GM19328 (cell line): ENCODE measurements at regions not wholly inside any gene's neighbourhood (a gene's known extent, or its start where the extent isn't known, plus 50 kb on each side); places are given as distances from the start of the nearest gene placed in this dataset.

Experiments
- ATAC-seq: cut with Tn5 transposase; IDR thresholded peaks from one replicate; pipeline ENCODE4 v1.9.1; 2021; ENCODE audit warnings: mild to moderate bottlenecking, moderate library complexity; ENCODE audit not compliant: unreplicated experiment

- no peak for ATAC-seq
Measured at GRCh38 chr10:109529258-109529657, 394.1 kb downstream of the XPNPEP1 start.

DNA sequence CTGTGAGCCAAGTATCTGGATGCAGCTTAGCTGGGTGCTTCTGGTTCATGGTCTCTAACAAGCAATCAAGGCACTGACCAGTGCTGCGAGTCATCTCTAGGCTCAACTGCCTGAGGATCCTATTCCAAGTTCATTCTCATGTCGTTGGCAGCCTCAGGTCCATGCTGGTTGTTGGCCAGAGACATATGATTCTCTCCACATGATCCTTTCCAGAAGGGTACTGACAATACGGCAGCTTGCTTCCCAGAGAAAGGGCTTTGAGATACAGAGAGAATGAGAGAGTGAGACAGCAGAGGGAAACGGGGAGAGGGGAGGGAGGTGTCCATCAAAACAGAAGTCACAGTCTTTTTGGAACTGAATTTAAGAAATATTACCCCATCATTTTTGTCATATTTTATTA is 405.6 kb downstream of the XPNPEP1 start:
- ATAC-seq = no peak

DNA sequence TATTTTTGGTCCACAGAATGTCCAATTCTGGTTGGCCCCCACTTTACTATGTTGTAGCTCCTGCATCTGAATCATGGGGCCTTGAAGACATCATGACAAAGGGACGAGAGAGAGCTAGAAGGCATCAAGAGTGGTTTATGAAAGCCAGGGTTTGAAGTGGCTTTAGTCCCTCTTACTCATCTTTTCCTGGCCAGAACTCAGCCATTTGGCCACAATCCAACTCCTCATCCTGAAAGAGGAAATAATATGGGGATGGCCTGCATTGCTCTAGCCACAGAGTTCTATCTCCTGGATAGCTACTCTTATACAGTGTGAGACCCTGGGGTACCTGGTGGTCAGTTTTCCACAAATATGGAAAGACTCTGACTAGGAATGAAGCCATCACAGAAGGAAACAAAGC is 418.9 kb downstream of the XPNPEP1 start:
- no peak for ATAC-seq

DNA sequence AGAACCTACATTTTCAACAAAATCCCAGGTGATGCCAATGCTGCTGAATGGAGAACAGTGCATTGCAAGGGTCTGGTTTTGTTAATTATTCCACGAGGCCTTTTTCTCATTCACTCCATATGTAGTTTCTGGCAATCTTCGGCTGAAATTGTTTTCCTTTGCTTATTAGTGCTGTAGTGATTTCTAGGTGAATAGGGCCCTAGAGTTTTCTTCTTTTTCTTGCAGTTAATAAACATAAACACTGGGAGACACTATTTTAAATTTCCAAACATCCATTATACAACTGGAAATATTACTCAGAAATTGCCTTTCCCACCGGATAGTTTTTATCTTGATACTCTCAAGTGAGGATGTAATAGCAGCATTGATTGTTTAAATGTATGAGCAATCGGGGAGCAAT is 435.6 kb downstream of the XPNPEP1 start:
- no peak for ATAC-seq

- no peak for ATAC-seq
Measured at GRCh38 chr10:109480836-109481235, 442.5 kb downstream of the XPNPEP1 start.

DNA sequence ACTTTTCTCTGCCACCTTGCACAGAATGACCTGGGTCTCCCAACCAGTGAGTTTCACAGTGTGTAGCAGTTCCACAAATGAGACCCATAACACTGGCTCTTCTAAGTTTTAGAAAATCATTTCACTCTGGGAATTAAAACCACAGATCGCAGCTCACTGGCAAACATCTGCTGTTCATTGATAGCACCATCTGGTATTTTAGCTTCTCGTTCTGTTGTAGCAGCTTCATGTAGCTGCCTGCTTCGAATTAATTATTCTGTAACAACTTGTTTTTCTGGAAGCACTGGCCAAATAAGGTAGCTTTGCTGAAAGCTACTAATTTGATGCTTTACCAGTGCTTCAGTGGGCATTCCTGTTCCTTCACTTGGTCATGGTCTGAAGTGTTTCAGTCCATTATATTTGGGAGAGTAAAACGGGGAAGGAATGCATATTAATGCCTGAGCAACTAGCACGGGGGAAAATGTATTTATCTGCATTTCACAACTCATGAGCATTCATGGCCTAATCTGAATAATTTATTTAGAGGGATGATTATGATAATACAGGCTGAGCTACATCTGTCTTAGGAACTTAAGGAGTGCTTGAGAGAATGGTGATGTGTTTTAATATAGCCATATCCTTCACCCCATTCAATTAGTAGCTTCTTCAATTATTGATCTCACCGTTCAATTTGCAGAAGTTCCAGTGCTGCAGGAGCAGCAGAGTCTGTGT is 447.4 kb downstream of the XPNPEP1 start:
- ATAC-seq = no peak

- ATAC-seq = no peak
Measured at GRCh38 chr10:109474812-109475211, 448.5 kb downstream of the XPNPEP1 start.

DNA sequence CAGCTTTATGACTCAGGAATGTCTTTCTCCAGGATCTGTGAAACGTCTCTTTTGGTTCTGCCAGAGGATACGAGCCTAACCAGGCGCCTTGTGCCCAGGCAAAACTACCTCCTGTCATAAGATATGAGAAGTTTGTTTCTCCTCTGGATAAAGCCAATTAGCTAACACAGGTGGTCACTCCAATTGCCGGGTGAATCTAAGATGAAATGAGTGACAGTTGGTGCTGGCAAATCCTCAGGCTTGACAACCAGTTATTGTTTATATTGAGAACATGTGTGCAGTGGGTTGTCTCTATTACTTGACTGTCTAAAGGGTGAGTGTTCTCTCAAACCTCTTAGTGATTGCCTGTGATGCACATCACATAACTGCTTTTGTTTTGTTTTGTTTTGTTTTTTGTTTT is 449.1 kb downstream of the XPNPEP1 start:
- no peak for ATAC-seq

DNA sequence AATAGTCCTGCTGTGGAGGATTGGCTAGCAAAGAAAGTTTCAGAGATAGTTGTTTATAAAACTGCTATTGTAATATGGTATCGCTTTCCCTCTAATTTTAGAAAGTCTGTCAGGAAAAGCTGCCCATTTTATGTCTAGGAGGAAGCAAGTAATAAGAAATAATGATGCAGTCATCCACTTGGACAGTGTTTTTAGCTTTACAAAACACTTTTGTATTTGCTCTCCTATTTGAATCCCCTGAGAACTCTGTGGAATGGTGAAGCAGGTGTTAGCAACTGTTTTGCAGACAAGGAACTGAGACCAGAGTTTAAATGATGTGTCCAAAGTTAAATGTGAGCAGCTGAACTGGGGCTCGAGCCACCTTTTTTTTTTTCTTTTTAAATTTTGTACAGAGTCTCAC is 455.8 kb downstream of the XPNPEP1 start:
- no peak for ATAC-seq

DNA sequence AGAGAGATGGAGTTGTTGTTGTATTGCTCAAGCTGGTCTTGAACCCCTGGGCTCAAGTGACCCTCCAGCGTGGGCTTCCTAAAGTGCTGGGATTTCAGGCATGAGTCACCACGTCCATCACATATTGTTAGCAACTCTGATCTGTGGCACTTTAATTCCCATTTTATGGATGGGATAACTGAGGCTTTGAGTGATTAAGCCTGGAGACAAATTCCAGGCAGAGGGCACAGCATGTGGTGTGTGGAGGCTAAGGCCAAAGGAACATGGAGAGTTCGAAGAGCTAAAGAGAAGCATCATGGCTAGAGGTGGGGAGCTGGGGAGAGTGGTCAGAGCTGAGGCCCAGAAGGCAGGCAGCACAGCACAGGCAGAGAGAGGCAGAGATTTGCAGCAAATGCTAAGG is 458.4 kb downstream of the XPNPEP1 start:
- ATAC-seq = no peak

GRCh38 chr10:109457302-109457638 is 466.0 kb downstream of the XPNPEP1 start:
- no peak for ATAC-seq

- no peak for ATAC-seq
Measured at GRCh38 chr10:109456566-109457301, 466.6 kb downstream of the XPNPEP1 start.

GRCh38 chr10:109454691-109455090 is 468.6 kb downstream of the XPNPEP1 start:
- ATAC-seq = no peak

GRCh38 chr10:109451879-109452278 is 471.4 kb downstream of the XPNPEP1 start:
- ATAC-seq = no peak

DNA sequence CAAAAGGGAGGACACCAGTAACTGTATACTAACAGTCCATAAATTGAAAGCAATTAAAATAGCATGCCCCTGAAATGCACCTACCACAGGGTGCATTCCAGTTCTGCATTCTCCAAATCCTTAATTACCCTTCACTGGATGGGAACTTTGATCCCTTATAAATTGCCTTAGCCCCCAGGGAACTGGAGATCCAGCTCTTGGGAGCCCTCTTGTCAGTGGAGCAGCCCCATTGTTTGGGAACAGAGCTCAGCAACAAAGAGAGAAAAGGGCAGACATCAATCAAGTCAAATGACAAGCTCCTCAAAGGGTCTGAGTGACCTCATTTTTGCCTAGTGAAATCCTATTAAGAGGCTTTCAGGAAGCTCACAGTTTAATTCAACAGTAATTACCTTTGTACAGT is 472.6 kb downstream of the XPNPEP1 start:
- no peak for ATAC-seq

GRCh38 chr10:109433434-109433833 is 489.9 kb downstream of the XPNPEP1 start:
- ATAC-seq = no peak

DNA sequence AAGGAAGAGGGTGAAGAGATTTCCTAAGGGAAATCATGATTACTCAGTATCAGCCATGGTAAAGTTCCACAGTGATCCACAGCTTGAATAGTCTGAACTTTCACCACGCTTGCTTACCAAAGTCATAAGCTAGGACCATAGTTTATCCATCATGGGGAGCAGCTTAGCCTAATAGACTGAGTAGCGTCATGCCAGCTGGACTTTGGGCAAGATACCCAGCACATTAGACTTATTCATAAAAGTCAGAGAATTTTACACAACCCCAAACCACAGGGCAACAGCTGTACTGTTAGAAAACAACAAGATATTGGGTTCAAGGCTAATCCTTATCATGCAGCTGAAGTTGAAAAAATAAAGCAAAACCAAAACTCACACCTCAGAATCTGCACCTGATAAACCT is 491.0 kb downstream of the XPNPEP1 start:
- ATAC-seq = no peak

DNA sequence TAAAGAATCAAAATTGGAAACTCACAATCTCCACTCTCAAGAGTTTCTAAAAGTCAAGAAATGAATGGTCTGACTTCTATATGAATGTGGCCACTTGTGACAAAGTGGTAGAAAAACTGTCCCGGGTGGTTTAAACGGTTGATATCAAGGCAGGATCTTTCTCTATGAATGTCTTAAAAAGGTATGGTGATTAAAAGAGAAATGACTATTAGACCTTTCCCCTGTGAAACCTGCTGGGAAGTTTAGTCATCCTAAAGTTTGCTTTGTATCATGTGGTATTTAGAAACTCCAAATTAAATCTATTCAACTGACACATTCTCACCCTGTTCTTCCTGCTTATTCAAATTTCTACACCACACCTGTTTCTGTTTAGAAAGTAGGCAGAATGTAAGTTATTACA is 492.5 kb downstream of the XPNPEP1 start:
- no peak for ATAC-seq

DNA sequence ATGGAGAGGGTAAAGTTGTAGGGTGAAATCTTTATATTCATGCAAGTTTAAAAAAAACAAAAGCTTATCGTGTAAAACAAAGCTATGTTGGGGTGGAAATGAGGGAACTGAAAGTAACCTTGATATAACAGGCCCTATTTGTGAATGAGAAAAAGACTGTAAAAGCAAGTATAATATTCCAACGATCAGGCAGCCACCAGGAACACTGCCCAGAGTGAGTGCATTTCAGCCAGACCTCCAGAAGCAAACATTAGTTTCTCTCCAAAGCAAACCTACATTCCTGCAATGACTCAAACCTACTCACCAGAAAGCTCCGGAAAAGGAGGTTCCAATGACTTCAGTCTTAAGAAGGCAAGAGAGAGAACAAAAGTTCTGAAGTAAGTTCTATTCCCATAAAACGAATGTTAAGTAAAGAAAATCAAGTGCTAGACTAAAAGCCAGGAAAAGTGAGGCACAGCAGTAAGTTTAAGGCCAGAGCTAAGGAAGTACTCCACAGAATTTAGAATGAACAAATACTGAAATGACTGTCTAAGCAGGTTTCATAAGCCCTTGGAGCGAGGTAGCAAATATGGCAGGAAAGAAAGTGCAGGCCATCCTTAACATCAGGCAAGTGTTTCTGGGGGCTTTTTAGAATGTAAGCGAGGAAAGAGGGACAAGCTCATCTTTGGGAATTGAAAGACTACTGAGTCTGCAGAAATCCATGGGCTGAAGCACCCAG is 493.1 kb downstream of the XPNPEP1 start:
- ATAC-seq = no peak

GRCh38 chr10:109428775-109429491 is 494.4 kb downstream of the XPNPEP1 start:
- no peak for ATAC-seq

DNA sequence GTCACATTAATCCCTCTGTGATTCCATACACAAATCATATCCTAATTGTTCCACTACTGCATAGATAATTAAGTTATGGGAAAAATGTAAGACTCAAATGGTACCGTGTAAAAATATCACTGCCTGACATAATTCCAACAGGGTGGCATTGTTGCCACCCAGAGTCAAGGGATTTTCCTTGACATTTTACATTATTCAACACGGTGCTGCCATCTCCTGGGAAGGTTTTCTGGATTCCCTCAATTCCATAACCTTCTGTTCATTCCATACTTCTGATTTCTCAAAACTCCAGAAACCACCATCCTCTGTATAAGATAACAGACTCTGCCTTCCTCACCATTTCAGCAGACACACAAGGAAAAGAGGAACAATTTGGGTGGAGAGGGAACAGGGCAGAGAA is 495.9 kb downstream of the XPNPEP1 start:
- ATAC-seq = no peak
